ELR (cell line): ENCODE measurements at regions not wholly inside any gene's neighbourhood (a gene's known extent, or its start where the extent isn't known, plus 50 kb on each side); places are given as distances from the start of the nearest gene placed in this dataset.
A peak's percentile ranks its signal among the peaks of the same experiment; 100 is the strongest.

Experiments used
- DNase-seq: peaks from one replicate; pipeline ENCODE4 v3.0.0-alpha.2; 2015; ENCODE audit warnings: low read depth

DNA sequence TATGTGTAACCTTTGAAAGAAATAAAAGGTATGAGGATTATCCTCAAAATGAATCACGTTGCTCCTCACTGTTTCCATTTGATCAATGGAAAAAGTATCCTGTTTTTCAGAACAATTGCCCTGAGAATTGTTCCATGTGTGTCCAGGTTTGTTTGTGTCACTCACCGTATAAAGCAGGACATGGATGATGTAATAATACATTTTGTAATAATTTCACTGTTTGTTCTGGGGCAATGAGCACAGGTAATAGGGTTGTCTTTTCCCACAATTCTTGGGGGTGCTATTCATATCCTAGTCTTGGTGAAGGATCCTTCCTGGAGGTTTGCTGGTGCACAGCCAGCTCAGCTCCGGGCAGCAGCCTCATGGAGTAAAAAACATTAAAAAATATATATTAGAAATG is 510.8 kb upstream of the MCTP2 start:
- DNase-seq: no peak

DNA sequence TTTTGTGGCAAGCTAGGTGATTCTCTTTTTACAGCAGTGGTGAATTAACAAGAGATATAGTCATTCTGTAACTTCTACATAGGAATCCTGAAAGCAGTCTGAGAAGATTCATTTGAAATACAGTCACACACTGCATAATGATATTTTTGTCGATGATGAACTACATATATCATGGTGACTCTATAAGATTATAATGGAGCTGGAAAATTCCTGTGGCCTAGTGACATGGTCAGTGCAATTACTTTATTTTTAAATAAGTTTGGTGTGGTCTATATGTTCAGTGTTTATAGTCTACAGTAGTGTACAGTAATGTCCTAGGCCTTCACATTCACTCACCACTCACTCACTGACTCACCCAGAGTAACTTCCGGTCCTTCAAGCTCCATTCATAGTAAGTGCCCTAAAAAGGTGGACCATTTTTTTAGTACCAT is 511.4 kb upstream of the MCTP2 start:
- peak; percentile 0 for DNase-seq

DNA sequence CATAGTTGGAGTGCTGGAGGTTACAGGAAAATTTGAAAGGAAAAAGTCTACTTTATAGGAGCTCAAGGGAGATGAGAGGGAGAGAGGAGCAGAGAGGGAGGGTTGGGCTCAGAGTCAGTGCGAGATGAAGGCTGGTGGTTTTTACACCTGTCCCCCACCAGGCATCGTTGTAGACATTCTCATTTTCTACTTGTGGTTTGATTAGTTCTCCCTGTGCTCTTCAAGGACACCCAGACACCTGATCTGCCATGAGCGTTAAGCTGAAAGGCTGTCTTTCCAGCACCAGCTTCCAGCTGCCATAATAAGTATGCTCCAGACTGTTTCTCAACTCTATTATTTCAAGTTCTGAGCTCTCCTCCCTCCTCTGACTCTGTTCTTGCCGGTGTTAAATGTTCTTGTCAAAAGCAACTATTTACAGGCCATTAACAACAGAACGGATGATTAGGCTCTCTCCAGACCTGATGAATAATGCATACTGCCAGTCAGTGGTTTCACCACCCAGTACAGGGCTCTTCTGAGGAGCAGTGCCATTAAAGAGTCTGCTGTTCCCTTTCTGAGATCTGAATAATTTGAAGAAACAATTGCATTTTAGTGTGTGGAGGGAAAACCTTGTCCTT is 514.6 kb upstream of the MCTP2 start:
- no peak for DNase-seq

DNA sequence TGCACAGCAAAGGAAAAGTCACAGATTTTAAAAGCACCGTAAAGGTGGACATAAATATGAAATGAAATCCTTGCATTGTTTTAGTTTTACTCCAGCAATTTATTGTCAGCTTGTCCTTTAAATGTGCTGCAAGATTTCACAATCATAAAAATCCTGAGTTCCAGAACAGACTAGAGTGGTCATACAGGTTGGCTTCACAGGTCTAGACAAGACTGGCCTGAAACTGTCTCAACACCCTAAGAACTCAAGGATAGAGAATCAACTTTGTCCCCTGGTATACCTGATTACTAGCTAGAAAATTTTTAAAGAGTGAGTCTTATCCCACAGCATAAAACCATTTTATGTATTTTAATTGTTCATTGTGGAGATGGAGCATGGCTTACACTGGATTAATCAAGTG is 521.7 kb upstream of the MCTP2 start:
- DNase-seq: no peak

DNA sequence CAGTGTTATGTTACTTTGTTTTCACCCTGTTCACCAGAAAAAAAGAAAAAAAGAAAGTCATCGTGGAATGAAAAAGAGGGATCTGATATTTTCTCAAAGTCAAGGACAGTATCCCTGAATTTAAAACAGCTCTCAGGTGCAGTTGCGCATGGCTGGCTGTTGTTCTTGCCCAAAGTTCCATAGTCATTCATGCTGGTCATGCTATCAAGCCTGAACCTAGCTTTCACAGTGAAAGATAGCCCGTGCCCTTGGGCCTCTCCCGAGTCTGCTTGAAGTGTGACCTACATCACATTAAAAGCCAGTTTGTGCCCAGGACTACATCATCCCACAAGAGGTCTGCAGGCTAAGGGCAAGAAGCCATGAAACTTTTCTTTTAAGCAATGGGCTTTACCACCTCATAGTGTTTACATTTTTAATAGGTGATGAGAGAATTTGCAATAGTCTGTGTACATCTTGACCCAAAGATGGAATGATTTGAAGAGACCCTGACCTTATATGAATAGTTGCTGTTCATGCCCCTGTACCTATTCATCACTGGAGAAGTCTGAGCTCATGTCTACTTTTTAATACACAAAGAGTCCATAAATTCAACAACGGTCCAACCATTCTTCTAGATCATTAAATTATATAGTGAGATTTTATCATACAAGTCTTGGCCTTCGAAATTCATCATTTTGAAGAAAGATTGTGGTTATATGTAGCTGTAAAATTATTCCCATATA is 522.5 kb upstream of the MCTP2 start:
- DNase-seq: no peak

DNA sequence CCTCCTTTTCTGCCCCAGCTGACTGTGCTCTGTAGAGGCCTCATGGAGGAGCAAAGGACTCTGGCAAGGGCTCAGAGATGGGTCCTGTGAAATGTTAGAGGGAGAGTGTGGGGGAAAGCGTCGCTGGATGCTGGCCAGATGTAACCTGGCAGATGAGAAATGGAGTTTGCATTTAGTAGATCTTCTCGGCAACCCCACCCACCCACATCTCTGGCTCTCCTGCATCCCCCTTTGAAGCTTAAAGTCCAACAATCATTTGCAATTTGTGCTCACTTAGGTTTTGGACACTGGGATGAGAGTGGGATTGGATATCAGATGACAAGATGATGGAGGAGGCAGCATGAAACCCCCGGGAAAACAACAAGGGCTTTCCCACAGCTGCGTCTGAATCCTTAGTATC is 523.6 kb upstream of the MCTP2 start:
- no peak for DNase-seq

DNA sequence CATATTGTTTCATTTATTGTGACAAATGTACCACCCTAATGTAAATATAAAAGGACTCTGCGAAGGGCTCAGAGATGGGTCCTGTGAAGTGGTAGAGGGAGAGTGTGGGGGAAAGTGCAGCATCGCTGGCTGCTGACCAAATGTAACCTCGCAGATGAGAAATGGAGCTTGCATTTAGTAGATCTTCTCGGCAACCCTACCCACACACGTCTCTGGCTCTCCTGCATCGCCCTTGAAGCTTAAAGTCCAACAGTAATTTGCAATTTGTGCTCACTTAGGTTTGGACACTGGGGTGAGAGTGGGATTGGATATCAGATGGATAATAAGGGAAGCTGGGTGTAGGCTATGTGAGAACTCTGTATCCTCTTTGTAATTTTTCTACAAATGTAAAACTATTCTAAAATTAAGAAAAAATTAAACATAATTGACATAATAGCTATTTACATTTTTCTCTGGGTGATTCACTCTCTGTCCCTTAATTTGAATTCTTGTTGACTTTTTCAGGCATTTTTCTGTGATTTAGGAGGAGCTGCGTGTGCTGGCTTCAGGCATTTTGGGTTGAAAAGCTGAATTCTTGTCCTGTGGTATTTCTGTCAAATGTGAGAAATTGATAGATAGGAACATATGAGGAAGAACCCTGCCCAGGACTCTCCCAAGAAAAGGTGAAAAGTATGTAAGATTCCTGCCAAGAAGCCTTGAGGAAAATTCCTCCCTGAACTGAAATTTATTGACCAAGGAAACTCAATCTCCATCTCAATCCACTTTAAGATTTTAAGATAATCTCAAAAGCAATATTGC is 524.7 kb upstream of the MCTP2 start:
- DNase-seq: no peak

DNA sequence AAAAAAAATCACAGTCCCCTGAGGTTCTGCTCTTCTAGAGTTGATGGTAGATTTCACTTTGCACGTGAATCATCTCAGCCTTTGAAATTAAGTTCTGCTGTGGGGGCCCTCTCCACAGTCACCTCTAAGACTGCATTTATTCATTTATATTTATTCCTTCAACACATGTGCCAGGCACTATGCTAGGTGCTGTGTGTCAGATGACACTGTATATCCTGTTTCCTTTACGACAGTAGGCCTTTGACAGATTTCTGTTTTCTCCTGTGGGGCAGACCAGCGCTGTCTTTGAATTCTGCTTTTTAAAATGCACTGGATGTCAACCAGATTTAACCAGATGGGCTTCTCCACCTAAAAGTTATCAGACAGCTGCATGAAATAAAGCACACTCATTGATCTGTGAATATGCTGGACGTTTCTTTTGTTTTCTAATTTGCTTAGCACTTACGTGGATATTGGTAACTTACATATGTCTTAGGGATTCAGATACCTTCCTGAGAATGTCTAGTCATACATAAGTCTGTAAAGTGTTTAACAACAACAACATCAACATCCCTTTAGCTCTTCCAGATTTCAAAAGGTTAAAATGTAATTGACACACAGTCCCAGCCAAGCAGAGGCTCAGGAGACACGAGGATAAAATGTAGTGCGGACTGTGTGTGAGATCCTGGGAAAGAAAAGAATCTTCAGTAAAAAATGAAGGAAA is 525.5 kb upstream of the MCTP2 start:
- no peak for DNase-seq

DNA sequence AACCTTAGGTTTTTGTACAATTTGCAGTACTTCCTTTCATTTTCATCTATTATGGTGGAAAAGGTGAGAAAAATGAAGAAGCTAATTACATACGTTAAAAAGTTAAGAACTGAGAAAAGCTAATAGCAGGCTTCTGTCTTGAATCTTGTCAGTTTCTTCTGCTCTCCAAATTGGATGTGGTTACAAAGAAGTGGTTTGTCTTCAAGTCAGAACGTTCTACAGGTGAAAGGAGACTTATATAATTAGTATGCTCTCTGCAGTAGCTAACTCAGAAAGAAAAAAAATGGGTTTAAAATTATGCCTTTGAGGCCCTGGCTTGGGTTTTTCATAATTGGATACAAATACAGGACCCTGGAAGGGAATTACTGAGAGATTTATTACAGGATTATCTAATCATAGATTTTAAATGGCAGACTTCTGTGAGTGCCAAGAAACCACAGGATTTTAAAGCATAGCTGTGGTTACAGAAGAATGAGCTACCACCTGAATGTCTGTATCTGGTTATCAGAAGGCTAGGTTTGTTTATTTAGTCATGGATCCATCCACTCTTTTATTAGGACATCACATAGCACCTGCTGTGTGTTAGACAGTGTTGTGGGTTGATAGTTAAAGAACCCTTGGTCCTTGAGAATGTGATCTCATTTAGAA is 528.1 kb upstream of the MCTP2 start:
- no peak for DNase-seq

DNA sequence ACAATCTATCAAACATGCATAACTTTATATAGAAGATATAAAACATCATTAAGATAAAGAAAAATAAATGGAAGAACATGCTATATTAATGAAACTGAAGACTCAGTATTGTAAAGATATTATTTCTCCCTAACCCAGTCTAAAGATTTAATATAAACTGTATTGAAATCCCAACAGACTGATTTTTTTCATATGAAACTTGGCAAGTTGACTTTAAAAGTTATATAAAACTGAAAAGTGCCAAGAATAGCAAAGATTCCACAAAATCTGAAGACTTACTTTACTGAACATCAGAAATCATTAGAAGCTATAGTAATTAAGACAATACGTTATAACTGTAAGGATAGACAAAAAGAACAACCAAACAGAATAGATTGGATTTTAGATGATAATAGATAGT is 531.3 kb upstream of the MCTP2 start:
- no peak for DNase-seq

DNA sequence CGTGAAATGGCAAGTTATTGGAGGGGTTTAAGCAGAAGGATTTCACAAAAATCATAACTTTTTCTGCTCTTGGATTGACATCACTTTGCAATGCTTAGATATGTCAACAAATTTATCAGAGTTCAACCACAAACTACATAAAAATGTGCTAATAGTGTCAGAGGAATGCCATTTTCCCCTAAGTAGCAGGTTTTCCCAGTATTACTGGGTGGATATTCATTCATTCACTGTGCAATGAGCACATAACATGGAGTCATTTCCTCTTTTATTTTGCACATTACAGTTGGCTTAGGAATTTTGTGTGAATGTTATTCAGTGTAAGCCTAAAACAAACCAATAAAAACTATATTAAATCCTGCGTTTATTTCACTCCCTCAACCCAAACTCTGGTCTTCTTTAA is 537.3 kb upstream of the MCTP2 start:
- no peak for DNase-seq

DNA sequence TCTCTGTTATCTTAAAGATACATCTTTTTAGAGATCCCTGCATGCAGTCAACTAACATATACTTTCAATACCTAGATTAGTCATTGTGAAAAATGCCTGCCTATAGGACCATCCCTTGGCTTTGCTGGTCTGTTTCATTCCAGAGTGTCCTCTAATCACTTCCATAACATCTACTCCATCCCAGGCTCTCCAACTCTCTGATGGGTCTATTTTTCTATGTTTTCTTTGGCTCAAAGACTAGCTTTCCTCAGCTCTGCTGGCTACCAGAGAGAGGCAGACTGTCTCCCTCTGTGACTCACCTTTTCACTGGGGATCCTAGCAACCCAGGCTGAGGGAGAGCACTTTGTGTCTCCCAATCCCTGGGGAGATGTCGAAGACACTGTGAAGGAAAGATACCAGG is 547.7 kb upstream of the MCTP2 start:
- DNase-seq: no peak

DNA sequence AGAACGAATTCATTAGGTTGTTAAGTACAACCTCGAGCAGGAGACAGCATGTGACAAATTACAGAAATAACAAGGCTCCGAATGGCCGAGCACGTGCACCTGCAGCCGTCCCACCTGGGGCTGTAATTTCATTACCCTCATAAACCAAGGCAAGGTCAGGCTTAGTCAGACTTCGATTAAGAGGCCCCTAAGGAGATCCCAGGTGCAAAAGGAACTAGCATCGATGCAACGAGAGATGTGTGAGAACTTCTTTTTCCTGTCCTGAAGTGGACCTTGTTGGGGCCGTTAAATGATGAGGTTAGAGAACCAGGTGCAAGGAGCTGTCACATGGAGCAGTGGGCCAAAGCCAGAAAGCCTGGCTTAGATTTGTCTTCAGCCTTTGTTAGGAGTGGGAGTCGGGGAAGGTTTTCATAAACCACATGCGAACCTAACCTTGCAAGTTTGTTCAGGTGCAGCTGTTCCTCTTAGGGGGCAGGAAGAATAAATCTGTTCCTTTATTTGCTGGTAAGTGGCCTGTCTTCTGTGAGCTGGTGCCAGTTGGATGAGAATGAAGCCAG is 559.9 kb upstream of the MCTP2 start:
- no peak for DNase-seq

DNA sequence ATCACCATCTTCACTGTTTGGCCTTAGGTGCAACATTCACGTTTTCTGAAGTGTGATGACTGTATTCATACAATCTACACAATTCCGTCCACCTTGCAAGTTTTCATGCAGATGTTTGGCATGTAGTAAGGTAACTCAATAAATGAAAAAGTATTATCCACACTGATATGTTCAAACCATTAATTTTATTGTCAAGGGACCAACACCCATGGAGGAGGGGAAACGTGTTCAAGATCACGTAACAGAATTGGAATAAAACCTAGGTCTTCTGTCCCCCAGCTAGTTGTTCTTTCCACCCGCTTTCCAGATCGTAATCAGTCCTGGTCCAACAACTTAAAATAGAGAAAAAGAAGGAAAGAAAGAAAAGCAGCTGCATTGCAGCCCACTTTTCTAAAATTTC is 560.4 kb upstream of the MCTP2 start:
- no peak for DNase-seq

DNA sequence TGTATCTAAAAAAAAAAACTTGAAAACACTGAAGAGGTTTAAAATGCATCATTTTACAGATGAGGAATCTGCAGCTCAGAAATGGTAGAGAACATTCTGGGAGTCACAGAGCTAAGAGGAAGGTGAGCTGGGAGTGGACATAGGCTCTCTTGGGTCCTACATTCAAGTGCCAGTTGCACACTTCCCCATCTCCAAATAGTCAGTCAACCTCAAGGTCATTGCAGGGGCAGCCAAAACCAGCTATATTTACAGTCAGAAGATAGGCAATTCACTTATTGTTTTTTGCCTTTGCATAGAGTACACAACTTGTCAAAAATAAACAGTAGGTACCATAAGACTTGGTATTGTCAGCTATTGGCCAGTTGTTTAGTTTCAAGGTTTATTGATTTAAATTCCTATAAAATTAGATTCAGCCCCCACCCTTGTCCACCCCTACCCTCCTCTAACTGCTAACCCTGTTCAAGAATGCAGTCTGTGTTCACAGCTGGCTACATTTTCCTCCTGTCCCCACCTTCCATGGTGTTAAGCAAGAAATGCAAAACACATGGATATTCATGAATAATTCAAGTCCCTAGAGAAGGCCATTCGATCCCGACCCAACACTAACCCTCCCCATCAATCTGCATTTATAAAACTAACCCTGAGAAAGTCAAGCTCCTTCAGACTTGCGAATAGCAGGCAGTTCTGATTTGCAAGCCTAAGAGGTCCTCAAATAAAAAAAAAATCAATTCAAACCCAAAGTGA is 567.0 kb upstream of the MCTP2 start:
- no peak for DNase-seq

DNA sequence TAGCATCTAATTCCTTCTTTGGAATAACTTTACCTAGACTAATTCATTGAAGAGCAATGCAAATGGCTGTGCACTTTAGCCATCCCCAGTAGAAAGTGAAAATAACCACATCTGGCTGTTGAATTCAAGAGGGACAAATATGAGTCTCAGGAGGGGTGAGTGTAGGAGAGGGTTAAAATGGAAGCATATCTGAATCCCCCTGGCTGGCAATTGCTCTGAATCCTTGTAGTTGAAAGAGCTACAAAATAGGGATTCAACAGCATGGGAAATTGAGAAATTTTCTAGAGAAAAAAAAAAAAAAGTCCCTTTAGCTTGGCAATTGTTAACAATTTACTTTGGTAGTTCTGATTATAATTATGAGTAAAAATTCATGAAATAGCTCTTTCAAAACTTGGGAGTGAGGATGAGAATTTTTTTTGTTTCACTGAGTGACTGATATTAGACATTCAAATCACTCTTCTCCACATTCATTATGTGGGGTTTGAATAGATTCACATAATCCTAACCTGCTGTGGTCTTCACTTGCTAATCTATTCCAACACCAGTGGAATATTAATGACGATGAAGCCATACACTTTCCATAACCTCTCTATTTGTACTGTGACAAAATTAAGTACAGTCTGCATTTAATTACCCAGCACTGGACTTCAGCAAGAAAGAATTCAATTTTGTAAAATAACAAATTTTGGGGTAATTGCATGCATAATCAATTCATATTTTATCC is 569.0 kb upstream of the MCTP2 start:
- DNase-seq: no peak

DNA sequence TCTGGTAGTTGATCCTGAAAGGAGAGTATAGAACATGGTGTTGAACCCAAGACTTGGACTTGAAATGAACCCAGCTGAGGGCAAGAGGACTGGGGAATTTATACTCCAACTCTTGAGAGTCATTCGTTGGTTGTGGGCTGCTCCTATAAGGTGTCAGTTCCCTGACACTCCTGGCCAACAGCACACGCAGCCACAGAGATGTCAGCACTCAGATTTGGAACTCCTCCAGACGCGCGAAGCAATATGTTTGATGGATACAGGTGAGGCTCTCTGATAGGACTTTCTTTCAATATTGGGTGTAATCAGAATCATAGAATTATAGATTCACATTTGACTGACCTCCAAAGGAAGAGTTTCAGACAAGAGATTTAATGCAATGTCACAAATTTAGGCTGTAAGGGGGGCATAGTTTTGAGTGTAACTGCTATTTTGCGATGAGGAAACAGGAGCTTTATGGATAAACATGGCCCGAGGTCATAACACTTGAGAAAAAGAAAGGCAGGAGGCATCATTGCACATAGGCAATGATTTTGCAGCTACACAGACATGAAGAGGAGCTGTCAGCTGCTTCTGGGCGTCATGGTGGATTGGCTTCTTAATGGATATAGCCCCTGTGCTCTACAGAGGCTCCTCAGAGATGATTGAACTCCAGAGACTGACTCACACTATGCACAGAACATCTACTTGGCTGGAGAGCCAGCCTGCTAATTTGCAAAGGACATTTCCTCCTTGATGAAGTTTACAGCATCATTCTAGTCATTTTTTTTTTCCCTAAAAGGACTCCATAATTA is 569.2 kb upstream of the RGMA start:
- DNase-seq: no peak

DNA sequence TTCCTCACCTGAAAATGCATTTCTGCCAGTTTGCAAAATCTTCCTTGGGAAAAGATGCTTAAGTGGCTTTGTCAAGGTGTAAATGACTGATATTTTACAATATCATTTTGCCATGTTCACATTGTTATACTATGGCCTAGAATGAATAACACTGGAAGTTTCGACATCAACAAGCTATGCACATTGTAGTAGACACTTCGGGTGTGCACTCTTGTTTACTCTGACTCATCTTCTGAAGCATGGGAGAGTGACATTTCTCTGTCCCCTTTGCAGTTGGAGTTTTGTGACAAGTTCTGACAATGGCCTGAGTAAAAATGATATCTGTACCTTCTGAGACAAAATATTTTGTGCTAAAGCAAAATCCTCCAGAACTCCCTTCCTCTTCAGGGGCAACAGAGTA is 567.0 kb upstream of the RGMA start:
- no peak for DNase-seq

DNA sequence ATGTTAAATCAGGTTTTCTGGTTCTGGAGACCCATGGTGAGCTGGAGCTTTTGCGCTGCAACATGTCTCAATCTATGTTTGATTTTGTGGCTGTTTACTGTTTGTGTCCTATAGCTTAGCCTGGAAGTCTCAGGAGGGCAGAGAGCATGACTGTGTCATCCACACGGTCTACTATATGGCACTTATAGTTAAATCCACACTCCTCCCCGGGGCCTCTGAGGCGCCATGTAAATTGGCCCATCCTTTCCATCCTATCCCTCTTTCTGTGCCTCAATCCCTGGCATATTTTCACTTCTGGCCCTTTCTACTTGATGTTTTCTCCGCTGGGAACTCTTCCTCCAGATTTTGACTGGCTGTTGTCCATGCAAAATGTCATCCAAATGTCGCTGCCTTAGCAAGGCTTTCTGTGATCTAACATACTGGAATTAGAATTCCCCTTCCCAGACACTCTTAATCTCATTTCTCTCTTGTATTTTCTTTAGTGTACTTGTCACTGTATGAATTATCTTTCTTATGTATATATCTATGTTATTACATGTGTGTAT is 560.8 kb upstream of the RGMA start:
- no peak for DNase-seq
